ENCODE measurements at regions not wholly inside any gene's neighbourhood (a gene's known extent, or its start where the extent isn't known, plus 50 kb on each side); places are given as distances from the start of the nearest gene placed in this dataset.

GRCh38 chr15:96390986-96391385 lies 60.5 kb downstream of the NR2F2 start:
- no peak for DNase-seq

GRCh38 chr15:96392380-96393208 lies 62.1 kb downstream of the NR2F2 start:
- DNase-seq, result no peak

- DNase-seq, result no peak
Observed at GRCh38 chr15:96393209-96393513, 62.7 kb downstream of the NR2F2 start.

- DNase-seq, result no peak
Observed at GRCh38 chr15:96395687-96396086, 65.2 kb downstream of the NR2F2 start.

- DNase-seq, result no peak
Observed at GRCh38 chr15:96398776-96399175, 68.3 kb downstream of the NR2F2 start.

- DNase-seq, result no peak
Observed at GRCh38 chr15:96402403-96402802, 71.9 kb downstream of the NR2F2 start.

- DNase-seq, result no peak
Observed at GRCh38 chr15:96403071-96403470, 72.6 kb downstream of the NR2F2 start.

GRCh38 chr15:96403932-96404331 lies 73.4 kb downstream of the NR2F2 start:
- no peak for DNase-seq

- no peak for DNase-seq
Observed at GRCh38 chr15:96404560-96404959, 74.1 kb downstream of the NR2F2 start.

- no peak for DNase-seq
Observed at GRCh38 chr15:96406291-96406690, 75.8 kb downstream of the NR2F2 start.

- DNase-seq, result no peak
Observed at GRCh38 chr15:96406701-96407100, 76.2 kb downstream of the NR2F2 start.

- no peak for DNase-seq
Observed at GRCh38 chr15:96407482-96407881, 77.0 kb downstream of the NR2F2 start.

- no peak for DNase-seq
Observed at GRCh38 chr15:96408591-96409183, 78.2 kb downstream of the NR2F2 start.

GRCh38 chr15:96409215-96410138 lies 79.0 kb downstream of the NR2F2 start:
- no peak for DNase-seq

GRCh38 chr15:96410175-96411055 lies 79.9 kb downstream of the NR2F2 start:
- no peak for DNase-seq

GRCh38 chr15:96411056-96412031 lies 80.8 kb downstream of the NR2F2 start:
- DNase-seq, result no peak

GRCh38 chr15:96412045-96412905 lies 81.8 kb downstream of the NR2F2 start:
- no peak for DNase-seq

GRCh38 chr15:96412906-96413231 lies 82.4 kb downstream of the NR2F2 start:
- DNase-seq, result no peak

GRCh38 chr15:96413657-96414056 lies 83.2 kb downstream of the NR2F2 start:
- no peak for DNase-seq

GRCh38 chr15:96414875-96415274 lies 84.4 kb downstream of the NR2F2 start:
- DNase-seq, result no peak

Data from inflammatory macrophage (primary cell).